Fibroblast of lung (primary cell): ENCODE measurements at regions not wholly inside any gene's neighbourhood (a gene's known extent, or its start where the extent isn't known, plus 50 kb on each side); places are given as distances from the start of the nearest gene placed in this dataset.

ENCODE experiments used
- DNase-seq, 2 donors: peaks; one replicate each; pipeline versions ENCODE4 v3.0.0 to v3.0.0-alpha.2; 2010; ENCODE audit warnings: low read depth in 2 of 2
- H2AFZ ChIP-seq: 2 replicates; pipeline ENCODE4 v1.5.1; 2012; ENCODE audit warnings: low read length, control low read depth, inconsistent platforms
- H3K27ac ChIP-seq: 2 replicates; pipeline ENCODE4 v1.5.1; 2011; ENCODE audit warnings: low read length, control low read depth; ENCODE audit not compliant: insufficient read depth
- H3K27me3 ChIP-seq: 2 replicates; pipeline ENCODE4 v1.5.1; 2011; ENCODE audit warnings: mild to moderate bottlenecking, low read length; ENCODE audit not compliant: control insufficient read depth, insufficient read depth
- H3K36me3 ChIP-seq: 2 replicates; pipeline ENCODE4 v1.5.1; 2011; ENCODE audit warnings: low read length; ENCODE audit not compliant: control insufficient read depth, insufficient read depth
- H3K4me1 ChIP-seq: 2 replicates; pipeline ENCODE4 v1.5.1; 2011; ENCODE audit warnings: low read length; ENCODE audit not compliant: control insufficient read depth, insufficient read depth; ENCODE audit errors: extremely low read depth
- H3K4me2 ChIP-seq: 2 replicates; pipeline ENCODE4 v1.5.1; 2011; ENCODE audit warnings: low read length, control low read depth; ENCODE audit not compliant: insufficient read depth; ENCODE audit errors: extremely low read depth
- H3K4me3 ChIP-seq, 4 experiments: fragments of 200-600 bp in 1 of 4; sonication (generic) in 1 of 4; replicated peaks in 1 of 4; 2 replicates each; pipeline ENCODE4 v1.5.1; 2011 to 2016; ENCODE audit warnings: low read length in 4 of 4, low read depth in 3 of 4, mild to moderate bottlenecking in 3 of 4, control low read depth in 2 of 4, inconsistent platforms in 1 of 4, mixed read lengths in 1 of 4; ENCODE audit not compliant: insufficient read depth in 1 of 4; ENCODE audit errors: control extremely low read depth in 1 of 4
- H3K79me2 ChIP-seq: 2 replicates; pipeline ENCODE4 v1.5.1; 2012; ENCODE audit warnings: mild to moderate bottlenecking, low read length, inconsistent platforms; ENCODE audit not compliant: control insufficient read depth, insufficient read depth
- H3K9ac ChIP-seq: 2 replicates; pipeline ENCODE4 v1.5.1; 2011; ENCODE audit warnings: mild to moderate bottlenecking, low read length, control low read depth; ENCODE audit not compliant: insufficient read depth
- H3K9me3 ChIP-seq: 2 replicates; pipeline ENCODE4 v1.5.1; 2012; ENCODE audit warnings: low read depth, low read length; ENCODE audit not compliant: control insufficient read depth, insufficient read depth
- H4K20me1 ChIP-seq: 2 replicates; pipeline ENCODE4 v1.5.1; 2011; ENCODE audit warnings: low read length; ENCODE audit not compliant: control insufficient read depth, insufficient read depth; ENCODE audit errors: extremely low read depth
- EZH2 ChIP-seq: IDR thresholded peaks from 2 replicates; pipeline ENCODE4 v1.5.1; 2012; ENCODE audit warnings: low read length, control low read depth, mild to moderate bottlenecking; ENCODE audit errors: missing control alignments
- TF ChIP-seq, protein P1 (sequence below), 2 donors: IDR thresholded peaks in 1 of 2; conservative IDR thresholded peaks in 1 of 2; 1 replicate in 1 of 2; 2 replicates in 1 of 2; pipeline ENCODE4 v1.5.1; 2011 to 2012; ENCODE audit warnings: low read length in 2 of 2, control low read depth in 1 of 2, inconsistent platforms in 1 of 2, low read depth in 1 of 2, mild to moderate bottlenecking in 1 of 2

DNA sequence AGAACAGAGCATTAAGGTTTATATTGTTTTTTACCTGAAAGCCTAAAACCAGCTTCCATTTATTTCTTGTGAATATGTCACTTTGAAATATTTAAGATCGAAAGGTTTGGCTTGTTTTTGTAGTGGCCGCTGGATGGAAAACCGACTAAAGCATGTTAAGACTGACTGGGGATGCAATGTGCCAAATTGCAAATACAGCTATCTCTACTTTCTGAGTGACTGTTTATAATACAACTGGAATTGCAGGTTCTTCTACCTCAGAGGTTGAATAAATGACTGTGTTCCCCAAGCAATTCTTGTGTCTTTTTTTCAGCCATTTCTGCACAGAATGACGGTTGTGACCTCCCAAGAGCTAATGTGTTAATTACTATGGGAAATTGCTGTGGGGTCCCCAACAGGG is 50.0 kb upstream of the TMTC4 start:
- H3K36me3 ChIP-seq: no peaks in the 10 kb centered on the region
- no peaks in the 10 kb centered on the region for H3K4me1 ChIP-seq
- no peaks in the 10 kb centered on the region for H3K9me3 ChIP-seq
- H3K27me3 ChIP-seq: no peaks in the 10 kb centered on the region
- no peaks in the 10 kb centered on the region for H3K79me2 ChIP-seq
- DNase-seq: no peak
- TF ChIP-seq, protein P1, sequence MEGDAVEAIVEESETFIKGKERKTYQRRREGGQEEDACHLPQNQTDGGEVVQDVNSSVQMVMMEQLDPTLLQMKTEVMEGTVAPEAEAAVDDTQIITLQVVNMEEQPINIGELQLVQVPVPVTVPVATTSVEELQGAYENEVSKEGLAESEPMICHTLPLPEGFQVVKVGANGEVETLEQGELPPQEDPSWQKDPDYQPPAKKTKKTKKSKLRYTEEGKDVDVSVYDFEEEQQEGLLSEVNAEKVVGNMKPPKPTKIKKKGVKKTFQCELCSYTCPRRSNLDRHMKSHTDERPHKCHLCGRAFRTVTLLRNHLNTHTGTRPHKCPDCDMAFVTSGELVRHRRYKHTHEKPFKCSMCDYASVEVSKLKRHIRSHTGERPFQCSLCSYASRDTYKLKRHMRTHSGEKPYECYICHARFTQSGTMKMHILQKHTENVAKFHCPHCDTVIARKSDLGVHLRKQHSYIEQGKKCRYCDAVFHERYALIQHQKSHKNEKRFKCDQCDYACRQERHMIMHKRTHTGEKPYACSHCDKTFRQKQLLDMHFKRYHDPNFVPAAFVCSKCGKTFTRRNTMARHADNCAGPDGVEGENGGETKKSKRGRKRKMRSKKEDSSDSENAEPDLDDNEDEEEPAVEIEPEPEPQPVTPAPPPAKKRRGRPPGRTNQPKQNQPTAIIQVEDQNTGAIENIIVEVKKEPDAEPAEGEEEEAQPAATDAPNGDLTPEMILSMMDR (conservative IDR thresholded peaks at IDR 0.05 in 1 of 2, IDR thresholded peaks at IDR 0.05 in 1 of 2; ENCODE audit: low read depth in 1 of 2, low read length in 2 of 2): no peak
- TF ChIP-seq EZH2: no peak
- H3K27ac ChIP-seq: no peak overlapping the region
- no peak overlapping the region for H3K9ac ChIP-seq
- H2AFZ ChIP-seq: no peak overlapping the region
- H3K4me2 ChIP-seq: no peak overlapping the region
- no peak overlapping the region for H3K4me3 ChIP-seq
- no peaks in the 10 kb centered on the region for H4K20me1 ChIP-seq
